Bronchial epithelial cell (primary cell): ENCODE measurements at regions not wholly inside any gene's neighbourhood (a gene's known extent, or its start where the extent isn't known, plus 50 kb on each side); places are given as distances from the start of the nearest gene placed in this dataset.

ENCODE experiments used
- DNase-seq: peaks from one replicate; pipeline ENCODE4 v3.0.0-alpha.2; 2010; ENCODE audit warnings: low read depth
- FAIRE-seq: peaks from 2 replicates; lab custom pipeline; 2011; peaks lifted over from hg19 to GRCh38; lab: Jason Lieb, UNC
- H3K27me3 ChIP-seq: 2 replicates; pipeline ENCODE4 v1.5.1; 2011; ENCODE audit warnings: low read length; ENCODE audit not compliant: control insufficient read depth, insufficient read depth
- H3K36me3 ChIP-seq: 2 replicates; pipeline ENCODE4 v1.5.1; 2011; ENCODE audit warnings: low read length; ENCODE audit not compliant: control insufficient read depth, insufficient read depth
- H3K4me3 ChIP-seq: 2 replicates; pipeline ENCODE4 v1.5.1; 2011; ENCODE audit warnings: mild to moderate bottlenecking, low read depth, low read length, control low read depth
- TF ChIP-seq, protein P1 (sequence below): IDR thresholded peaks from 2 replicates; pipeline ENCODE4 v1.5.1; 2011; ENCODE audit warnings: mild to moderate bottlenecking, moderate library complexity, low read length, control low read depth, inconsistent platforms; ENCODE audit not compliant: insufficient read depth, severe bottlenecking

DNA sequence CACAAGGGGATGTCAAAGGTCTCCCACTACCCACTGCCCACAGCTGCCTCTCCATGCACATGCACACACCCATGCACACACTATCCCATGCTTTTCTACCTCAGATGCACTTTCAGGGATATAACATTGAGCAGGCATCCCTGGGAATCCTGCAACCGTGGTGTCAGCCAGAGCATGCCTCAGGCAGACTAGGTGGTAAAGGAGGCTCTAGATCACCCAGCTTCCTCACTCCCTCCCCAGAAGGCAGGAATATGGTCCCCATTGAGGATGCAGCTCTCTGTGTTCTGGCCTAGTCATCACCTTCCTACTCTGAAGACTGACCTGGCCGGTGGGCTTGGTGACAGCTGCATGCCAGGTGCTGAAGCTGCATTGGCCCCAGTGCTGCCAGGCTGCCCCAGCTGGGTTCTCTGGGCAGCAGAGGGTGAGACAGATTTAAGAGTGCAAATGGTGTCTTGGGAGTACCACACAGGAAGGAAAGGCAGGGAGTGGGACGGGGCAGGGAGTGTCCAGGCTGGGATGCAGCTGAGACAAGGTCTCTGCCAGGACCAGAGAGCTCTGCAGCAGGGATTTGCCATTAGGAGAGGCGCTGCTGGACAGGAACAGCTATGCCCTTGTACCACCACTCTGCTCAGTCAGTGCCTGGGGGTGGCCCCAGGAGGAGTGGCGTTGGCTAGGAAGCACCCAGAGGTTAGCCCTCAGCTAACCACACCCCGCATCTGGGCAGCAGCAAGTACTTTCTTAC lies 53.4 kb upstream of the GDF10 start:
- H3K4me3 ChIP-seq: no peak overlapping the region
- peaks cover 3% of the 10 kb centered on the region for H3K27me3 ChIP-seq
- TF ChIP-seq, protein P1, sequence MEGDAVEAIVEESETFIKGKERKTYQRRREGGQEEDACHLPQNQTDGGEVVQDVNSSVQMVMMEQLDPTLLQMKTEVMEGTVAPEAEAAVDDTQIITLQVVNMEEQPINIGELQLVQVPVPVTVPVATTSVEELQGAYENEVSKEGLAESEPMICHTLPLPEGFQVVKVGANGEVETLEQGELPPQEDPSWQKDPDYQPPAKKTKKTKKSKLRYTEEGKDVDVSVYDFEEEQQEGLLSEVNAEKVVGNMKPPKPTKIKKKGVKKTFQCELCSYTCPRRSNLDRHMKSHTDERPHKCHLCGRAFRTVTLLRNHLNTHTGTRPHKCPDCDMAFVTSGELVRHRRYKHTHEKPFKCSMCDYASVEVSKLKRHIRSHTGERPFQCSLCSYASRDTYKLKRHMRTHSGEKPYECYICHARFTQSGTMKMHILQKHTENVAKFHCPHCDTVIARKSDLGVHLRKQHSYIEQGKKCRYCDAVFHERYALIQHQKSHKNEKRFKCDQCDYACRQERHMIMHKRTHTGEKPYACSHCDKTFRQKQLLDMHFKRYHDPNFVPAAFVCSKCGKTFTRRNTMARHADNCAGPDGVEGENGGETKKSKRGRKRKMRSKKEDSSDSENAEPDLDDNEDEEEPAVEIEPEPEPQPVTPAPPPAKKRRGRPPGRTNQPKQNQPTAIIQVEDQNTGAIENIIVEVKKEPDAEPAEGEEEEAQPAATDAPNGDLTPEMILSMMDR: no peak
- no peaks in the 10 kb centered on the region for H3K36me3 ChIP-seq
- FAIRE-seq (no peak), DNase-seq (no peak)

DNA sequence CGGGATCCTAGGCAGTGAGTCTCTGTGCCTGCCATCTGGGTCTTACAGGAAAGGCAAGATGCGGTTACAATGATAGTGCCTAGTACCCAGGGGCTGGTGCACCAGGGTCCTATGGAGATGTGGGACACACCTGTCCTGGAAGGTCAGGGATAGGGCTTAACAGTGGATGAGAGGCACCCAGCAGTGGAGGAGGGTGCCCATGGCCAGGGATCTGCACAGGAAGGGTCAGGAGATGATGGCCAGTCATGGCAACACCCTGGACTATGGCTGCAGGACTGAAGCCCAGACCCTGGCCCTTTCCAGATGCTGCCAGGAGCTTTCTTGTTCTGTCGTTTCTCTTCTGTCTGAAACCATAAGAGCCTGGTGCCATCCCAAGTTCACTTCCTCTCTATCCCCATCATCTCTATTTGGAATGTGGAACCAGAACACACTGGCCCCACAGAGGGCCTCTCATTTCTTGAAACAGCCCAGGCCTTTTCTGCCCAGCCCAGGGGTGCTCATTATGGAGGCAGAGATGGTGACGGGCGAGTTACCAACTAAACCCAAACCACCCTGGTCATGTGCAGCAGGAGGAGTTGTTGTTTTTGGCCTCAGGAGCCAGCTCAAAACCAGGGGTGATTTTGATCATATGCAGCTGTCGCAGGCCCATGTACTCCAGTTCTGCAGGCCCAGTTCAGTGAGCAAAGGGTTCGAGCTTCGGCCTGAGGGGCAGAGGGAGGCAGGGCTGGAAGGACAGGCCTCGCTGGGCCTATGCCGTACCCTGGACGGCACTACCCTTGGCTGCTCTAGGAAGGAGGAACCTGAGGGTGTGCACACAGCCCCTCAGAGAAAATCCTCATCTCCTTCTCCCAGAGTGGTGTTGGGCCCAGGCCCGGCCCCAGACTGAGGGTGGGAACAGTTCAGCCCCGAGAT lies 52.6 kb upstream of the GDF10 start:
- no peak for DNase-seq
- no peak overlapping the region for H3K4me3 ChIP-seq
- FAIRE-seq: no peak
- H3K36me3 ChIP-seq: no peaks in the 10 kb centered on the region
- TF ChIP-seq, protein P1: no peak
- H3K27me3 ChIP-seq: peaks cover 3% of the 10 kb centered on the region

DNA sequence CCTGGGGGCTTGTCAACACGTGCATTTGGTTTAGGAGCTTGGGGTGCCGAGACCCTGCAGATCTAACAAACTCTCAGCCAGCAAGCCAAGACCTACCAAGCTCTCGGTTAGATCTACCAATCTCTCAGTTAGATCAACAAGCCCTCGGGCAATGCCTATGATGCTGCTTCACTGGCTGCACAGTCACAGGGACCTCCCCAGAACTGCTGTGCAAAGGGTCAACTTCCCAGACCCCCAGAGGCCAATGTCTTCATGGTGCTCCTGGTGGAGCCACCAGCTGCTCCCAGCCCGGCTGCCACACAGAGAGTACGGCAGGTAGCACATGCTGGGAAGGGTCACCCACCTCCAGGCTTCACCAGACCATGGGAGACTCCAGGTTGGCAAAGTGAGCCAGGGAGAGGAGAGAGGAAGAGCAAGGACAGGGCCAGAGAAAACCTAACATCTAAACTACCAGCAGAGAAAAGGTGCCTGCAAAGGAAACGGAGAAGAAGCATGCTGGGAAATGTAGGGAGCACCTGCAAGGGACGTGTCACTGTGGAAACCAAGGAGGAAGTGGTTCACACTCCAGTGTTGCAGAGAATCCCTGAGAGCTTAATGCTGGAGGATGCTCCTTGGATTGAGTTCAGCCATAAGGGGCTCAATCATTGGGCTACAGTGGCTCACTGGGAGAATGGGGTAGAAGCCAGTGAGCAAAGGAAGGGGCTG lies 51.5 kb upstream of the GDF10 start:
- Histone ChIP-seq H3K27me3 (peaks cover 5% of the 10 kb centered on the region), H3K4me3 (no peak overlapping the region), H3K36me3 (no peaks in the 10 kb centered on the region)
- no peak for FAIRE-seq
- TF ChIP-seq, protein P1: no peak
- DNase-seq: no peak

GRCh38 chr10:47249881-47250280 lies 50.1 kb upstream of the GDF10 start:
- FAIRE-seq: no peak
- TF ChIP-seq, protein P1: no peak
- Histone ChIP-seq H3K36me3 (no peaks in the 10 kb centered on the region), H3K27me3 (peaks cover 5% of the 10 kb centered on the region), H3K4me3 (no peak overlapping the region)
- no peak for DNase-seq
